Sigmoid colon (tissue), 6 donors: ENCODE measurements at regions not wholly inside any gene's neighbourhood (a gene's known extent, or its start where the extent isn't known, plus 50 kb on each side); places are given as distances from the start of the nearest gene placed in this dataset.

ENCODE experiments used
- DNase-seq: peaks from one replicate; pipeline ENCODE4 v3.0.0-alpha.2; 2019
- H3K27ac ChIP-seq, 4 donors: fragments of 200-600 bp; sonication (generic); one replicate each; pipeline ENCODE4 v1.5.1; 2016 to 2019; ENCODE audit warnings: mild to moderate bottlenecking in 1 of 4
- H3K27me3 ChIP-seq, 3 donors: fragments of 200-600 bp; sonication (generic); one replicate each; pipeline ENCODE4 v1.5.1; 2019; ENCODE audit warnings: mild to moderate bottlenecking in 1 of 3
- H3K36me3 ChIP-seq, 4 donors: fragments of 200-600 bp; sonication (generic); one replicate each; pipeline ENCODE4 v1.5.1; 2016 to 2019
- H3K4me1 ChIP-seq, 4 donors: fragments of 200-600 bp; sonication (generic); one replicate each; pipeline ENCODE4 v1.5.1; 2017 to 2019
- H3K4me3 ChIP-seq, 4 donors: fragments of 200-600 bp; sonication (generic); one replicate each; pipeline ENCODE4 v1.5.1; 2017 to 2019; ENCODE audit warnings: mild to moderate bottlenecking in 2 of 4, moderate library complexity in 1 of 4
- H3K9me3 ChIP-seq, 4 donors: fragments of 200-600 bp in 3 of 4; sonication (generic) in 3 of 4; one replicate each; pipeline versions ENCODE4 v1.5.1 to v1.6.1; 2013 to 2019
- CTCF ChIP-seq, 4 experiments: fragments of 450-650 bp in 3 of 4; fragments of 200-600 bp in 1 of 4; IDR thresholded peaks; one replicate each; pipeline ENCODE4 v1.5.1; 2016 to 2019; ENCODE audit warnings: antibody characterized with exemption in 4 of 4, mild to moderate bottlenecking in 3 of 4, moderate library complexity in 2 of 4
- EP300 ChIP-seq, 4 donors: sonication (generic); formaldehyde crosslinking; IDR thresholded peaks; one replicate each; pipeline ENCODE4 v1.6.1; 2017; ENCODE audit warnings: antibody characterized with exemption in 4 of 4
- POLR2A ChIP-seq, 2 donors: fragments of 450-650 bp; IDR thresholded peaks; one replicate each; pipeline ENCODE4 v1.6.1; 2016; ENCODE audit warnings: antibody characterized with exemption in 2 of 2, mild to moderate bottlenecking in 2 of 2, moderate library complexity in 2 of 2
- POLR2AphosphoS5 ChIP-seq, 4 donors: sonication (generic); formaldehyde crosslinking; IDR thresholded peaks; one replicate each; pipeline ENCODE4 v1.6.1; 2017; ENCODE audit warnings: antibody characterized with exemption in 4 of 4
- WGBS, 2 donors: extraction: QIAGEN DNeasy Blood & Tissue Kit; methylation state at CpG; one replicate each; pipeline ENCODE4 v1.1.7; 2013; 5-methylcytosine and 5-hydroxymethylcytosine counted together
- intact Hi-C: fragments of 100-400 bp; cut with DNase I; formaldehyde crosslinking; loops from one replicate; pipeline ENCODE4 v1.15.1; 2023
- donor health status: healthy with polysubstance abuse.
- donor health status: healthy.

- H3K27ac ChIP-seq = no peak overlapping the region
- no peak overlapping the region for H3K4me3 ChIP-seq
- no peaks in the 10 kb centered on the region for H3K4me1 ChIP-seq
- peaks cover 0 to 1% (median 0%) of the 10 kb centered on the region in 4 donors for H3K9me3 ChIP-seq
- no peaks in the 10 kb centered on the region for H3K27me3 ChIP-seq
- 34 to 71% methylated on average over 2 of the region's 2 CpGs for WGBS, 2 donors
- no peak for TF ChIP-seq POLR2AphosphoS5 (IDR thresholded peaks at IDR 0.05)
- no peak for TF ChIP-seq EP300 (IDR thresholded peaks at IDR 0.05)
- TF ChIP-seq CTCF (IDR thresholded peaks at IDR 0.05) = no peak
- no peak for TF ChIP-seq POLR2A (IDR thresholded peaks at IDR 0.05)
- no peaks in the 10 kb centered on the region for H3K36me3 ChIP-seq
- no peak for DNase-seq
- intact Hi-C loops = no loop called here
Measured at GRCh38 chr13:84137292-84137691, 255.0 kb upstream of the SLITRK1 start.

- intact Hi-C loops = no loop called here
- Histone ChIP-seq H3K36me3 (no peaks in the 10 kb centered on the region), H3K4me3 (no peak overlapping the region), H3K4me1 (no peaks in the 10 kb centered on the region), H3K27me3 (no peaks in the 10 kb centered on the region), H3K9me3 (no peaks in the 10 kb centered on the region), H3K27ac (no peak overlapping the region)
- TF ChIP-seq POLR2A (IDR thresholded peaks at IDR 0.05) (no peak), EP300 (IDR thresholded peaks at IDR 0.05) (no peak), CTCF (IDR thresholded peaks at IDR 0.05) (no peak), POLR2AphosphoS5 (IDR thresholded peaks at IDR 0.05) (no peak)
- DNase-seq = no peak
- WGBS, 2 donors = 38 to 49% methylated on average over 1 of the region's 1 CpG
Measured at GRCh38 chr13:84136582-84136981, 254.3 kb upstream of the SLITRK1 start.

- Histone ChIP-seq H3K4me3 (no peak overlapping the region), H3K27me3 (no peaks in the 10 kb centered on the region), H3K9me3 (no peaks in the 10 kb centered on the region), H3K4me1 (no peaks in the 10 kb centered on the region), H3K27ac (no peak overlapping the region), H3K36me3 (no peaks in the 10 kb centered on the region)
- no peak for TF ChIP-seq POLR2AphosphoS5 (IDR thresholded peaks at IDR 0.05)
- TF ChIP-seq CTCF (IDR thresholded peaks at IDR 0.05) = no peak
- TF ChIP-seq EP300 (IDR thresholded peaks at IDR 0.05) = no peak
- no peak for TF ChIP-seq POLR2A (IDR thresholded peaks at IDR 0.05)
- no peak for DNase-seq
- intact Hi-C loops = no loop called here
Measured at GRCh38 chr13:84132491-84132890, 250.2 kb upstream of the SLITRK1 start.

DNA sequence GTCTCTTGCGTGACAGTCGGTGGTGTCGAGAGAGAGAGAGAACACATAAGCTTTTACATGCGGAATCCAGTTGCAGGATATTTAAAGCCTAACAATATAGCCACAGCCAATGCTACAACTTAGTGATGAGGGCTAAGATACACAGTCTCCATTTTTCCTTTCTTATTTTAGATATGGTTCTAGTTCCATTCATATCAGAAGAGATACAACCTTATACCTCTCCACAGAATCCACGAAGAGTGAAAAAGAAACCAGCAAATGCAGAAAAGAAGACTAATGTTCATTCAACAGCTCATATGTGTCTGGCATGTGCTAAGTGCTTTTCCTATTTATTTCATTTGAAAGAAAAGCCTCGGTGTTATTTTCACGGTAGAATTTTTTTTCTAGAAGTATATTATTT lies 249.0 kb upstream of the SLITRK1 start:
- Histone ChIP-seq H3K4me3 (no peak overlapping the region), H3K9me3 (no peaks in the 10 kb centered on the region), H3K27ac (no peak overlapping the region), H3K27me3 (no peaks in the 10 kb centered on the region), H3K36me3 (no peaks in the 10 kb centered on the region), H3K4me1 (no peaks in the 10 kb centered on the region)
- intact Hi-C loops = no loop called here
- 90 to 92% methylated on average over 7 of the region's 7 CpGs for WGBS, 2 donors
- DNase-seq = no peak
- no peak for TF ChIP-seq EP300 (IDR thresholded peaks at IDR 0.05)
- TF ChIP-seq POLR2A (IDR thresholded peaks at IDR 0.05) = no peak
- no peak for TF ChIP-seq CTCF (IDR thresholded peaks at IDR 0.05)
- TF ChIP-seq POLR2AphosphoS5 (IDR thresholded peaks at IDR 0.05) = no peak

DNA sequence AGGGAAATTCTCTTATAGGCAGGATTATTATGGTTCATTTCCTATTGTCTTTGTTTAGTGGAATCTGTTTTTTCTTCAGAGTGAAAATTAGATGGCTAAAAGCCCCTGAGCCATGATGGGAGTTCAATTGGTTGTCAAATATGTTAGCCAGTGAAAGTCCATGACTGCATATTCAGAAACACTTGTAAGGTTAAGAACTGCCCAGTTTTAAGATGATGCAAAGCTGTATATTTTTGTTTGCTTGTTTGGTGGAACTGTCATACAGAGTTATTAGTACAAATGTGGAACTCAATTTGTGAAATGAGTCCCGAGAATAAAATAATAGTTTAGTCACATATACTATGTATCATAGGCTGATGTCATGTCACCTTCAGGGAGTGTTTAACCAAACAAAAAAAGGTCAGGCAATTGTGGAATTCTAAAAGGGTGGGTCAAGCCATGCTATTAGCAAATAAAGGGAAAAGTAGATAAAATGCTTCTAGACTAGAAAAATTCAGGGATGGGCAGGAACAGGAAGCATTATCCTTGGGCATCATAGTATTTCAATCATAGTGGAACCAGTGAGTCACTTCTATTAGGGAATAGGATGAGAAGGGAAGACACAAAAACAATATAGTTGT lies 248.3 kb upstream of the SLITRK1 start:
- no peaks in the 10 kb centered on the region for H3K4me1 ChIP-seq
- TF ChIP-seq CTCF (IDR thresholded peaks at IDR 0.05) (no peak), POLR2AphosphoS5 (IDR thresholded peaks at IDR 0.05) (no peak), POLR2A (IDR thresholded peaks at IDR 0.05) (no peak), EP300 (IDR thresholded peaks at IDR 0.05) (no peak)
- H3K27ac ChIP-seq = no peak overlapping the region
- H3K4me3 ChIP-seq = no peak overlapping the region
- WGBS, 2 donors = 59 to 83% methylated on average over 1 of the region's 1 CpG
- intact Hi-C loops = no loop called here
- H3K36me3 ChIP-seq = no peaks in the 10 kb centered on the region
- no peak for DNase-seq
- no peaks in the 10 kb centered on the region for H3K27me3 ChIP-seq
- H3K9me3 ChIP-seq = no peaks in the 10 kb centered on the region
